GM18858 (cell line): ENCODE measurements at regions not wholly inside any gene's neighbourhood (a gene's known extent, or its start where the extent isn't known, plus 50 kb on each side); places are given as distances from the start of the nearest gene placed in this dataset.
"Not testable (repeated sequence)": the region's sequence is repeated elsewhere in the genome, so short reads cannot be mapped to it uniquely, and the experiment has no call there.

ENCODE experiments used
- ATAC-seq: cut with Tn5 transposase; IDR thresholded peaks from one replicate; pipeline ENCODE4 v1.9.1; 2021; ENCODE audit not compliant: unreplicated experiment

DNA sequence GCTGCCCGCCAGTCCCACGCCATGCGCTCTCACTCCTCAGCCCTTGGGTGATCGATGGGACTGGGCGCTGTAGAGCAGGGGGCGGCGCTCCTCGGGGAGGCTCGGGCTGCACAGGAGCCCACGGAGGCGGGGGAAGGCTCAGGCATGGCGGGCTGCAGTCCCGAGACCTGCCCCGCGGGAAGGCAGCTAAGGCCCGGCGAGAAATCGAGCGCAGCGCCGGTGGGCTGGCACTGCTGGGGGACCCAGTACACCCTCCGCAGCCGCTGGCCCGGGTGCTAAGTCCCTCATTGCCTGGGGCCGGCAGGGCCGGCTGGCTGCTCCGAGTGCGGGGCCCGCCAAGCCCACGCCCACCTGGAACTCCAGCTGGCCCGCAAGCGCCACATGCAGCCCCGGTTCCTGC is 102.2 kb upstream of the PDE10A start:
- not testable (repeated sequence) for ATAC-seq

DNA sequence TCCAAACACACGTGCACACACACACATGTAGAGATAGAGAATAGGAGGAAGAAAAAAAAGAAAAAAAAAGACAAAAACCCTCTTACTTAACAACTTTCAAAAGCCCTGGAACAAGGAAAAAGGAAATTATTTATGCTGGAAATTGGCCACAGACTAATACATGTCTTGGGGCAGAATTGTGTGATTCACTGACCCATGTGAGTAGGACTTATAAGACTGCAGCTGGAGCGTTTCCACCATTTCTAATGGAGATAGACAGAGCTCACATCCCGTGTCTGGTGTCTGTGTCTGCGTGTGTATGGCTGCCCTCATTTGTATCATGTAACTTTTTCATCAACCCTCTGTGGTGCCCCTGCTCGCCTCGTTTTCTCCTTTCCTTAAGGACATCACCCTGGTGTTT is 99.8 kb upstream of the PDE10A start:
- ATAC-seq = no peak

DNA sequence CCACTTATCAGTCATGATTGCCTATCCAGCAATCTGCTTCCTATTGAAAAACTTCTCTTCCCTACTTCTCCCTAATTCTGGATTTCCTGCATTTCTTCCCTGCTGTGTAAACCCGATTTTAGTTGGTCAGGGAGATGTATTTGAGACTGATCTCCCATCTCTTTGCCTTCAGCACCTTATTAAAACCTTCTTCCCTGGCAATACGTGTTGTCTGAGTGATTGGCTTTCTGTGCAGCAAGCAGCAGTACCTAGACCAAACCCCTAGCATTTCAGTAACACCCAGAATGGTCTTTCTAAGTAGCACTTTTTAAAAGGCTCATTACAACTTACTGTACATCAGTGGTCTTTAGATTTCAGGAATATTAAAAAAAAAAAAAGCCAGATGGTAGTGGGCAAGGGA is 99.1 kb upstream of the PDE10A start:
- no peak for ATAC-seq

DNA sequence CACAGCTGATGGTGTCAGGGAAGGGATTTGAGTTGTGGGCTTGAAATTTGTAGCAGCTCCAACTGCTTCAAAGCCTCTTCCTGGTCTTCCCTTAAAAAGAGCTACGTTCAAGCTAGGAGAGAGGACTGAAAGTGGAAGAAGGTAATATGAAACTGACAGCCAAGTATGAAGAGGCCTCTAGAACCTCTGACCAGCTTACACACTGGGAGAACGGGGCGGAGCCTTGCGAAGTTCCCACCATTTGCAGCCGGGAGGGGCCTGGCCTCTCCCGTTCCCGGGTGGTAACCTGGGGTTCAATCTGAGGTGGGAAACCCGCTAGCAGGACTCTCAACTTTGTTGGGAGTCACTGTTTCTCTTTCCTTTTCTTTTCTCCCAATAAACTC is 97.8 kb upstream of the PDE10A start:
- ATAC-seq = no peak

DNA sequence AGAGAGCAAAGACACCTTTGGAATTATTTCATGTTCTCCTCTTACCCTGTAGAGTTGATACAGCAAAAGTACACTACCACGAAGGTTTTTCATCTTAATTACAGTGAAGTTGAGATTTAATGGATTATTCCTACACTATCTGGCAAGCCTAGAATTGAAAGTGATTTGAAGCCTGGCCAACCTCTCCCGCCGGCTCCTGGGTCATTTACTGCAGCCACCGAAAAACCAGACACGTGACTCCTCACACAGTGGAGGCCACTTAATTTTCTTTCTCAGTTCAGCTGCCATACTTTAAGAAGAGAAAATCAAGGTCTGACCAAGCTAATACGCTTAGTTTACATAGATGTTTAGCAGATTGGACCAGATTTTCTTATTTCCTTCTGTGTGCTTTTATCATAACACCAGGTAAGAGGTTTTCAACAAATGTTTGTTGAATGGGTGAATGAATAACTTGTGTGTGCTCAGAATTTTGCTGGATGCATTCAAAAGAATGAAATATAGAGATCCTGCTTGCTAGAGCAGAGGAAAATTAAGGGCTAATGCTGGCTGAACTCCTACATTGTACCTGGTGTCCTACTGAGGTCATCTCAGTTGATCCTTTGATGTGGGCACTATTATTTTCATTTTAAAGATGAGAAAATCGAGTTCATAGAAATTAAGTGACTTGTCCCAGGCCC is 97.2 kb upstream of the PDE10A start:
- no peak for ATAC-seq

DNA sequence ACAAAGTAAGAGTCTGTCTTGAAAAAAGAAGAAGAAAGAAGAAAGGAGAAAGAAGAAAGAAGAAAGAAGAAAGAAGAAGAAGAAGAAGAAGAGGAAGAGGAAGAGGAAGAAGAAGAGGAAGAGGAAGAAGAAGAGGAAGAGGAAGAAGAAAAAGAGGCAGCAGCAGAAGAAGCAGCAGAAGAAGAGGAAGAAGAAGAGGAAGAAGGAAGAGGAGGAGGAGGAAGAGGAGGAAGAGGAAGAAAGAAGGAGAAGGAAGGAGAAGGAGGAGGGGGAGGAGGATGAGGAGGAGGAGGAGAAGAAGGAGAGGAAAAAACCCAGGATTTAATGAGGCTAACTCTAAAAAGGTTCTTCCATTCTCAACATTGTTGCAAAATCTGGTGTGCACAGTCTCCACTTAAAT is 95.4 kb upstream of the PDE10A start:
- no peak for ATAC-seq

DNA sequence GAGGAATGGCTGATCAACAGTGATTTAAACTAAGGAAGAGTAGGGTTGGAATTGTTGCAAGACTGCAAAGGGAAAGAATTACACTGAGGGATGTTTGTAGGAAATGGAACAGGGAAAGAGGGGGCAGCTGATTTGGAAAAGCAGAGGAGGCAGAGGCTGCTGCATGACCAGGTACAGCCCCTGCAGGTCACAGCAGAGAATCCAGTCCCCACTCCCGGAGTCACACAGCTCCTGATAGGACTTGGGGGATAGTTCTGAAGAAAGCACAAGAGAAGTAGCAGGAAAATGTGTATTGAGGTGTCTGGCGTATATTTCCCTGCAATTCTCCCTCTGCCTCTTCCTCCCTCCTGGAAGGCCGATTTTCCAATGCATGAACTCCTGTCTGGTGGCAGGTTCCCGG is 92.5 kb upstream of the PDE10A start:
- ATAC-seq = no peak

DNA sequence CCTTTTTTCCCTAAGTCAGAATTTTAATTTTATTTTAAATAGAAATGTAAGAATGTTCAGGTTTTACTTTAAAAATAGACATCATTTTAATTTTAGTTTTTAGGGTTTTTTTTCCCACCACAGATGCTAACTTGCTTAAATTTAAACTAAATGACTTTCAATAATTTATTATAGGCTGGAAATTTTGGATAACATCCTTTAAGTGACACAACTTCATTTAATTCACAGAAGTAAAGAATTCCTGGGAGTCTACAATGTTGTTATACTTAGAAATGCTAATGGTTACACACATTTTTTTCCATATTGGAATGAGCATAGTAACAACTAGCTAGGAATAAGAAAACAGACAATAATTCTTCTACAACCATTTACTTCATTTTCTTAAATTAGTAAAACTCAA is 90.5 kb upstream of the PDE10A start:
- no peak for ATAC-seq

DNA sequence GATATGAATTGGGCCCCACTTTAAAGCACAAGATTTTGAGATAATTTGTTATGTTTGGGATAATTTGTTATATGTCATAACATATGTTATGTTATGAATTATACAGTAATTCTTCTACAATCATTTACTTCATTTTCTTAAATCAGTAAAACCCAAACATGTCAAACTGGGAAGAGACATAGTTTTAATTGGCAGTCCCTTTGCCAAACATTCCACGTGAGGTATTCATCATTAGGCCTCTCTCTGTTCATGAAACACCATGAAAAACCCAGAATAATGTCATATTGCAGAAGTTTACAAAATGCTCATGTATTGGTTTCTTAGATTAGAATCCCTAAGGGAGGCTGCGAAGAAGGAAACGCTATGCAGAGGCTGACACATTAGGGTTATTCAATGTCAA is 89.4 kb upstream of the PDE10A start:
- ATAC-seq = no peak

DNA sequence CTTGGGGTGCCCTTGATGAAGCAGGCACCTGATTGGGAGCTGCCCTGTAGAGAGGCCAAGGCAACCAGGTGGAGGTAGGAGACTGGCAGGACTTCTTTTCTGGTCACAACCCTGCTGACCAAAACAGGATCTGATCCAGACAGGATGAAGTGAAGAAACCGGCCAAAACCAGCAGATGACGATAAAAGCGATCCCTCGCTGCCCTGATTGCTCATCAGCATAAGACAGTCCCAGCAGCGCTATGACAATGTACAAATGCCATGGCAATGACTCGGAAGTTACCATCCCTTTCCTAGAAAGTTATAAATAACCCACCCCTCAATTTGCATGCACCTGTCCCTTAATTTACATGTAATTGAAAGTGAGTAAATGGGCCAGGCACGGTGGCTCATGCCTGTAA is 88.4 kb upstream of the PDE10A start:
- ATAC-seq = no peak

DNA sequence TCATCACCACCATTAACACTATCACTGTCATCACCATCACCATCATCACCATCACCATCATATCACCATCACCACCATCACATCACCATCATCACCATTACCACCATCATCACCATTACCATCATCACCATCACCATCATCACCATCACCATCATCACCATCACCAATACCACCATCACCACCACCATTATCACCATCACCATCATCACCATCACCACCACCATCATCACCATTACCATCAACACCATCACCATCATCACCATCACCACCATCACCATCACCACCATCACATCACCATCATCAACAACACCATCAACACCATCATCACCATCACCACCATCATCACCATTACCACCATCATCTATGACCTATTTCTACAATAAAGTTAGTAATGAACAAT is 86.1 kb upstream of the PDE10A start:
- ATAC-seq = no peak

DNA sequence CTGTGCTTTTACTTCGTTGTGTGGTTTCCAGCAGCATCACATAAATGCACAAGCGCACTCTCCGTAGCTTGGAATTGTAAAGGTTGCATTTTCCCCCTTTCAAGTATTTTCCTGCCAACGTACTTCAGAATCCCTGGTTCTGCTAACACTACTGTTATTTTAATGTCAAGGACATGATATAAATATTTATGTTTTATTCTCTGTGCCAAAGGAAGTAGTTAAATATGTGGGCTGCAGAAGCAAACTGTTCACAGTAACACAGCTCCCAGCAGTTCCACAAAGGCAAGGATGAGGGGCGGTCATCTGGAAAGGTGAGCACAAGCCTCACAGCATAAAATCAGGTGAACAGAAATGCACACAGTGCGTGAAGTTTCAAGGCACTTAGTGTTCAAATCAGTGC is 85.3 kb upstream of the PDE10A start:
- no peak for ATAC-seq

DNA sequence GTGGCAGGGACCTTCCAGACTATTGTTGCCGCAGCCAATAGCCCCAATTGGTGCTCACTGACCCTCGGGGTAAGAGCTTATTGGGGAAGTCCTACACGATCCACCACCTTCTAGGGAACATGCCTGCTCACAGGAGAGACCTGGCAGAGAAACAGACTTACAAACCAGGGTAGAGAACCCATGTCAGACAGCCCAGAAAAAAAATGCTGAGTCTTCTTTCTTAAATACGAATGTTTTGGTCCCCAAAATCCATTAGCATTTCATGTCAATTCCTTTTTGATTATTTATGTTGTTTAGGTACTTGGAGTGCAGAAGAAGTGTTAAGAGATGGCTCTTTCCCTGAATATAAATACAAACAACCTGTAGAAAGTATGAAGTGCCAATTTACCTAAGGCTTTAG is 84.9 kb upstream of the PDE10A start:
- no peak for ATAC-seq

DNA sequence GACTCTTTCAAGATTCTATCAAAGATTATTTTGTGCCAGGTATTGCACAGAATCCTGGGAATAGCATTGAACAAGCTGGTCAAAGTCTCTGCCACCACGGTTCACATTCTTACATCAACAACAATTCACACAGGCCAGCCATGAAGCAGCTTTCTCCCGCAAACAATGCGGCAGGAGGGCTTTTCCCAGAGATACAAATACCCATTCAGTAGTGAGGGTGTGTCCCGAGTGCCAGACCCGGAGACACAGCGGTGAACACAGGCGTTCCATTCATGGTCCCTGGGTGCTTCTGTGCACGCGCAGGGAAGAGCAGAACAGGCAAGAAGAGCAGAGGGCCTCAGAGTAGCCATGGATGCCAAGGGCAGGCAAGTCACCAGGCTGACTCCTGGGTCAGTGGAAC is 83.3 kb upstream of the PDE10A start:
- no peak for ATAC-seq

DNA sequence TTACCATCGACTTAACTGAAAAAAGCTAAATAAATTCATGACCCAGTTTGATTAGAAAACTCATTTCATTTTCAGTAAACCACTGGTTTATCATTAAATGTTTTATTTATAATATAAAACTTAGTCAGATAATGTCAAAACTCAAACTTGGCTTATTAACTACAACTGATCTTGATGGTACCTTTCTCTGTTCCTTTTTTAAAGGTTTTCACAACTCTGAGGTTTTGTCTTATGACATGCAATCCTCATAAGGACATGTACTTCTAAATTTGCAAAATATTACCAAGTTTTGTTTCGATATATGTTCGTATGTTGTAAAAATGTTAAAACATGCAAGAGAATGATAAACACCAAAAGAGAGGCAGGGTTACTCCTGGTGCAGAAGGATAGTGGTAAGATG is 82.5 kb upstream of the PDE10A start:
- peak; percentile 45 for ATAC-seq

DNA sequence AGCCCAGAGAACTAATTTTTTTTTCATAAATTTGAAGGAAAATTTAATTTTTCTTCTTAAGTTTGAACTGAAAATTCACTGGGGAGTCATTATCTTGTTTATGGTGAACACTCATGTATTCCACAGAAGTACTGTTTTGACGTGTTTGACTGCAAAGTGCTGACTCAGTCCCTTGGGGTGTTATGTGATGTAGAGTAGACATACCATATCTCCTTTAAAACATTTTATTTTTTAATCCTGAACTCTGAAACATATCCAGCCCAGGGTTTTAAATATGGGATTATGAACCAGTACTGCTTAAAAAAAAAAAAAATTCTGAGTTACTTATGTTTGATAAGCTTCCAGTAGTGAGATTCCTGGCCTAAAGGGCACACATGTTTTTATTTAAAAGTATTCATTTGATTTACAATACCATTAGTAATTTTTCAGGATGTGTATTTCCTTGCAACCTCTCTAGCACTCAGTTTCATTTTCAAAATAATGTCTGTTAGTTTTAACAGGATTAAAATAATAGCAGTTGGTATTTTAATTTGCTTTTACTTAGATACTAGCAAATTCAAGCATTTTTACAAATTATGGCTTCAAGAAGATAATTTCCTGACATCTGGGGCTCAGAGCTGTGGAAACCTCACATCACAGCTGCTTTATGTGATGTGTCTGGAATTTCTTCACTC is 81.7 kb upstream of the PDE10A start:
- ATAC-seq = no peak

DNA sequence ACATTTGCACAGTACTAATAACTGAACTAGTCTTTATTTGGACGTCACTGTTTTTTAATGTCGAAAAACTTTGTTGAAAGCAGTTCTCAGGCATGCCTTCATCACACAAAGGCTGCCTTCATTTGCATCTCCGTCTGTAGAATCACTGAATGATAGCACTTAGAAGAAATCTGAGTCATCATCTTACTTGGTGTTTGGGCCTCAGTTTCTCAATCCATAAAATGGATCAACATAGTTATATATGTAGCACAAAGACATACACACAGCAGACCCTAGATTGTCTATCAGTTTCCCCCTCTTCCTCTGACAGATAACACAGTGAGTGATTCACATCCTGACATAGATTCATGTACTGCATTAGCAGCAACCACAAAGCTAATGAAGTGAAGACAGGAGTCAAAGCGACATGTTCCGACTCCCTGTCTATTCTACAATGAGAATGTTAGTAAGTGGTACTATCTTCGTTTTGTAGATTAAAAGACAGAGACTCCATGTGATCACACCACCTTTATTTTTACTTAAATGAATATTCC is 80.4 kb upstream of the PDE10A start:
- ATAC-seq = no peak

DNA sequence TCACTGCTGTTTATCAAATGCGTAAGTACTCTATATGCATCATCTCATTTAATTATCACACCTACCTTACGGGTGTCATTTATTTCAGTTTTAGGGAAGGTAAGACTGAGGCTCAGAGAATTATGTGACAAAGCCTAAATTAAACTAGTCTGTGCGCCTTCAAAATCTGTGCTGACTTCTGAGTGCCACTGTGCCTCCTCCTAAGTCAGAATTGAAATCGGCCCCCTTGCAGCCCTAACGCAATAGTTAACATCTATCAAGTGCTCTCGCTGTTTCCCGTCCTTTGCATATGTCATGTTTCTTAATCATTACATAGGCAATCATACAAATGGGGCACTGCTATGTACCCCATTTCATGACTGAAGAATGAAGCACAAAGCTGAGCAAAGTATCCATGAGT is 79.0 kb upstream of the PDE10A start:
- ATAC-seq = no peak

DNA sequence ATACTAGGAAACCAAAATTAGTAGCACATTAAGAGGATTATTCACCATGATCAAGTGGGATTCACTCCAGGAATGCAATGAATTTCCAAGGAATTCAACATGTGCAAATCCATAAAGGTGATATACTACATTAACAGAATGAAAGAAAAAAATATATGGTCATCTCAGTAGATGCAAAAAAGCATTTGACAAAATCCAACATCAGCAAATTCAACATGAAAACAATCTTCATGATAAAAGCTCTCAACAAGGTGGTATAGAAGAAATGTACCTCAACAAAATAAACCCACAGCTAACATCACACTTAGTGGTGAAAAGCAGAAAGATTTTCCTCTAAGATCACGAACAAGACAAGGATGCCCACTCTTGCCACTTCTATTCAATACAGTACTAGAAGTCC is 74.4 kb upstream of the PDE10A start:
- no peak for ATAC-seq

DNA sequence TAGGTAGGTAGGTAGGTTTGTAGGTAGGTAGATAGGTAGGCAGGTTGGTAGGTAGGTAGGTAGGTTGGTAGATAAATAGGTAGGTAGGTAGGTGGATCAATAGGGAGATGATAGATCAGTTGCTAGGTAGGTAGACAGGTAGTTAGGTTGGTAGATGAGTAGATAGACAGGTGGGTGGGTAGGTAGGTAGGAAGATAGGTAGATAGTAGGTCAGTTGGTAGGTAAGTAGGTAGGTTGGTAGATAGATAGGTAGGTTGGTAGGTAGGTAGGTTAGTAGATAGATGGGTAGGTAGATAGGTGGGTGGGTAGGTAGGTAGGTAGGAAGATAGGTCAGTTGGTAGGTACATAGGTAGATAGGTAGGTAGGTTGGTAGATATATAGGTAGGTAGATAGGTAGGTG is 72.0 kb upstream of the PDE10A start:
- no peak for ATAC-seq

DNA sequence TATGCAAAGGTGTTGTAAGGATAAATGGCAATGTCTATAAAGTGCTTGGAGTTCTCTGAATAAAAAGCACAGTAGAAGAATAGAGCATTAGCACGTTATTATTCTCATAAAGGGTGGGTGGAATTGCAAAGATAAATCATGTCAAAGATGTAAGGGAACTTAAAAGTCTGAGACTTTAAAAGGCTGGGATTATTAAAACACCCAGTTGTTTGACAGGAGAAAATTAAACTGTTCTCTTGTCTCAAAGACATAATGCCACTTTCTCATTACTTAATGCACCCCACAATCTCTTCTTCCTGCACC is 70.4 kb upstream of the PDE10A start:
- ATAC-seq = no peak

DNA sequence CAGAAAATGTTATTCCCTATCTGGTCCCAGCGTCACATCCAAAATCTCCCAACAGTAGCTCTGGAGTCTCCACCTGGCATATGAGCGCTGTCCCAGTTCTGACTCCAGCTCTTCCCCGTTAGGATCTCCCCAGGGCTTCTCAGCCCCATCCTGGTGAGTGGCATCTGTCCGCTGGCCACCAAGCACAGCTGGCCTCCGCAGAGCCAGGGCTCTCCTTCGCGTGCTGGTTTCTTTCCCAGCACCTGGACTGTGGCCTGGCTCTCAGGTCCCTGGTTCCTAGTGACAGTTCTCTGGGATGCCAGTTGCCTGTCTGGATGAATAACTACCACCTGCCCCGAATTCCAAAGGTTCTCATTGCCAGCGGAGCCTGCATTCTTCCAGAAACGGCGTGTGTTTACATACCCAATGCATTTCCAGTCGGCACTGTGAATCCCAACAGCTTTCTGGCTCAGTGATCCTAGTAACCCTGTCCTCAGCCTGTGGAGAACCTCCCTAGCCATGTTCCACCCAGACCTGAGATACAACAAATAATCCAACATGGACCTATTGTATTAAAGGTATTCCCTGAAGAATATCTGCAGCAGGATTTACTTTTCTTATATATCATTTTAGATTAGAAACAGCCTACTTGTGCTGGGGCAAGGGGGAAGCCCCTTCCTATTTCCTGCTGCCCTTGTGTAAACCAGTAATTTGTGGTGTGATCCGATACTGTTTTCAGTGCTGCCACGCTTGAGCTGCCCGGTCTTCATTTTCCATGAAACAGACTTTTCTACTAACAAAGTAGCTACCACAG is 69.9 kb upstream of the PDE10A start:
- ATAC-seq = no peak
